HG02759 (cell line): ENCODE measurements at regions not wholly inside any gene's neighbourhood (a gene's known extent, or its start where the extent isn't known, plus 50 kb on each side); places are given as distances from the start of the nearest gene placed in this dataset.

Experiments
- ATAC-seq: cut with Tn5 transposase; IDR thresholded peaks from one replicate; pipeline ENCODE4 v1.9.1; 2021; ENCODE audit warnings: mild to moderate bottlenecking, moderate library complexity; ENCODE audit not compliant: unreplicated experiment

DNA sequence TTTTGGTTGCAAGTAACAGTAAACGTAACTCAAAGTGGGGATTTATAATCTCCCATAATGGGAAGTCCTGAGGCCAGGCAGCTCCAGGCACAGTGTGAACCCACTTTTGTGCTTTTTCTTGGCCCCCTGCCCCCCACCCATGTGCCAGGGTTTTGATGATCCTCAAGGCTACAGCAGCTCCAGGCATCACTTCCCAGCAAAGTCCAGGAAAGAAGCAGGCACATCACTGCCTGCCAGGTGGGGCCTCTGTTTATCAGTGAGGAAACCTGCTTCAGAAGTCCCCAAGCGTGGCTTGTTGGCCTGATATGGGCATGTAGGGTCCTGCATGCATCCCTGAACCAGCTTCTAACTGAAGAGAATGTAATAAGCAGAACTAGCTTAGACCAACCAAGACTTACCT is 299.2 kb upstream of the SKOR2 start:
- ATAC-seq: no peak

- ATAC-seq: no peak
Observed at GRCh38 chr18:47549021-47549540, 297.6 kb upstream of the SKOR2 start.

DNA sequence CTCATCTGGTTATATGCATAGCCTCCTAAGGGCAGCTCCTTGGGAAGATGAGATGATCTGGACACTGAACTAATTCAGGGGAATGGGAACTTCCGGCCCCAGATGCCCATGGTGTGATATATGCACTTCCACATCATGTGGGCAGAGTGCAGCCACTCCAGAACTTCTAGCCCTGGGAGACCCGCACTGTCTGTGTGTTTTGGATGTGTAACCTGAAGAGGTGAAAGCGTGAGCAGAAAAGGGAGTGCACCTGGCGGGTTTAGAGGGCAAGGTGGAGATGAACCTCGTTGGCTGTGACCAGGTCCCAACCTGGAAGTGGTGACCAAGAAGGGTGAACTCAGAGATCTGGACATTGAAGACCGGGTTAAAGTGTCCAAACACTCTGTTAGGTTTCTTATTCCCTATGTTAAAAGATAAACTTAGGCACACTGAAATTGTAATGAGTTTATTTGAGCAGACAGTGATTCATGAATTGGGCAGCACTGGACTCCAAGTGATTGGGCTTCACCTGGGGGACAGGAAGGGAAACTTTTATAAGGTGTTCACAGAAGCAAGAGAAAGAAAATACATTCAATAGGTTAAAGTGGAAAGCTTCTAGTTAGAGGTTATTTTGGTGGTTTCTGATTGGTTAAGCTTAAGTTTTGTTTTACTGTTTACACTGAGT is 296.2 kb upstream of the SKOR2 start:
- no peak for ATAC-seq

DNA sequence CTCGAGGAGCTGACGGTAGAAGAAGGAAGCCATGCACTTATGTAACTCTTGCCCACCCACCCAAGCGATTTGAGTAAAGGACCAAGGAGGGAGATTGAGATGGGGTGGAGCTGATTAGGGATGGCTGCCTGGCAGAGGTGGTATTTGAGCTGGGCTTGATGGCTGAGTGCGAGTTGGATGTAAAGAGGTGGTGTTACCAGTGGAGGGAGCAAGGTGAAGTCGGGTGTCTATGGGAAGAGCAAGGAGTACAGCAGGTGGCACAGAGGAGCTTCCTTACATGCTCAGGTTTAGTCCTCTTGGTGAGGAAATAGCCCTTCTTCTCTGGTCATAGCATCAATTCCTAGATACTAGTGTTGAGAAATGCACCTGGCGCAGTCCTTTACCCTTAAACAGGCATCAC is 294.2 kb upstream of the SKOR2 start:
- no peak for ATAC-seq

DNA sequence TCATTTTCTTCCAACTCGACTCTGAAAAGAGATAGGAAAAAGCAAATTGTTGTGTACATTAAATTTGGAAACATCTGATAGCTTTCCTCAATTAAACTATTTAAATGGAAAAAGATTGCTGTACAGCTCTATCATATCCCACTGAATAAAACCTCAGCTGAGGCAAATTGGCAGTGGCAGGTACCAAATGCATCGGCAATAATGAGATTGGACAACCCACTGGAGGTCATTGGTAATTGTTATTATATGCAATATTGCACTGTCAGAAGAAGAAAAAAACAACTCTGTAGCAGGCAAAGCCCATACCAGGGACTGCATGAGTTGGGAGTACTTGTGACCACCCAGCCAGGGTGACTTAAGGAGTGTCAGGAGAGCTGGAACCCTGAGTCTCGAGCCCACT is 291.6 kb upstream of the SKOR2 start:
- ATAC-seq: no peak

GRCh38 chr18:47542551-47542950 is 291.1 kb upstream of the SKOR2 start:
- ATAC-seq: no peak

GRCh38 chr18:47531717-47532116 is 280.3 kb upstream of the SKOR2 start:
- no peak for ATAC-seq

- ATAC-seq: no peak
Observed at GRCh38 chr18:47530695-47531094, 279.2 kb upstream of the SKOR2 start.

DNA sequence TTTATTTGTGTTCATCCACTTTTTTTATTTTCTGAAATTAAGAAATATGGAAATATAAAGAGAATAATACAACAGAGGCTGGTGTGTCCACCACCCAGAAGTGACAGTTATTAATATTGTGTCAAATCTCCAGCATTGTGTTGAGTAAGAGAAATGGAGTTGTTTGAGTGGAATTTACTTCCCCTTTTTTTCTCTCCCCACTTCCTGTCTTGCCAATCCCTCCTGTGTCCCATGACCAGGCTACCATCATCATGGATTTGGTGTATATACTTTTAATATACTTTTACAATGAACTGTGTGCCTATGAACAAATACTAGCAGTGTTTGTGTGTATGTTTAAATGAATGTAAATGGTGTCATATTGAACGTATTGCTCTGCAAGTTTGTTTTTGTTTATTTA is 276.9 kb upstream of the SKOR2 start:
- no peak for ATAC-seq

DNA sequence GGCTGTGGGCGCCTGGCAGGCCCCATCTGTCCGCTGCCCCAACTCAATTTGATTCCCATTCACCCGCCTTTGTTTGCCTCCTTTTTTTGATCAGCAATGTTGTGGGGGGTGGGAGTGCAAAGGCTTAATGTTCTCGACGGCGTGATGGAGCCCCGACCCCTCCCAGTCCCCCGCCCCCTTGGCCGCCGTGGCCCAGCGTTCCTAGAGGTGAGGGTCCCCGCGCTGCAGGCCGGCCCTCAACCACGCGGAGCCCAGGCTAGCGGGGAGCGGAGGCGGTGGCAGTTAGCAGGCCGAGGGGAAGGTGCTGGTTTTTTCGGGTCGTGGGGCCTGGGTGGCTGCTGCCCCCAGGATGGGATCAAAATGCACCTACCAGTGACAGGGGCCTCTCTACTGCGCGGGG is 274.7 kb upstream of the SKOR2 start:
- ATAC-seq: no peak

- ATAC-seq: no peak
Observed at GRCh38 chr18:47522359-47522758, 270.9 kb upstream of the SKOR2 start.

DNA sequence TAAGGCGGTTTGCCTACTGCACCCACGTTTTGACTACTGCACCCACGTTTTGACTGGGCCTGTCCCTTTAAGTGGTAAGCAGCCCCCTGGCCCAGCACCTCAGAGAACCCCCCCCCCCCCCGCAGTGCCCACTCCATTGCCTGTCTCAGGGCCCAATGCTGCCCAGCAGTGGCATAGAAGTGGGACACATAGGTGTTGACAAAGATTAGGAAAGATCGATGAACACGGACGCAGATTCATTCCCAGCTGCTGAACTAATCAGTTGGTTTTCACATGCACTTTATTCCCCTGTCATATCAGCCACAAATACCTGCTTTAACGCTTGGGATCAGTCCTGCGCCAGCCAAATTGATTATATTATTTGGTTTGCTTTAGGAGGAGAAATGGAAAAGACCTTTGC is 268.8 kb upstream of the SKOR2 start:
- no peak for ATAC-seq

- ATAC-seq: no peak
Observed at GRCh38 chr18:47519706-47520105, 268.2 kb upstream of the SKOR2 start.

GRCh38 chr18:47519277-47519676 is 267.8 kb upstream of the SKOR2 start:
- no peak for ATAC-seq

GRCh38 chr18:47513614-47514013 is 262.2 kb upstream of the SKOR2 start:
- ATAC-seq: no peak

DNA sequence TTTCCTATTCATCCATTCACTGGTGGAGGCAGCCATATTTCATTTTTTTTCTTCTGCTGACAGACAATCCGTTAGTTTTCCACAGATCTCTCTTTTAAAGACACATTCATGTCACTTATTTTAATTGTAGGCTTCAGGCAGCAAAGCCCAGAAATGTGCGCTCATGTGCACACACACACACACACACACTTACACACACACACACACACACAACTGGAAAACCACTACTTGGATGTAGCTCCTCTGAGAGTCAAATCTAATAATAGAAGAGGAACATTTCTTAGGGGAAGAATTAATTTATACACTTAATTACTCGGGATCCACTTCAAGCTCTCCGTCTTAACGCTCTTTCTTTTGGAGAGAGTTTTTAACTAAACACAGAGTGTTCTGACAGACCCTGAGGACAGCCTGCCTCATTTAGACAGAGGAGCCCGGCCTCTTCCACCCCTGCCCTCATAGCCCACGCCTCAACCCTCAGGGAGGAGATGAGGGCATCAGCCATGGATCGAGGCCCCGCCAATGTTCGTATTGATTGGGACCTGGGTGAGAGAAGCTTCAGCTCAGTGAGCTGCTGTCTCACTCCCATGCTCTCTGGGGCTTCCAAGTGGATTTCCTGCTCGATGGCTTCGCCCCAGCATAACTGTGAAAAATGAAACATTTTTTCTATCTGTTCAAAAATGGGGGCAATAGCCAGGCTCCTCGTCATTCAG is 261.4 kb upstream of the SKOR2 start:
- no peak for ATAC-seq

- ATAC-seq: no peak
Observed at GRCh38 chr18:47512056-47512455, 260.6 kb upstream of the SKOR2 start.

DNA sequence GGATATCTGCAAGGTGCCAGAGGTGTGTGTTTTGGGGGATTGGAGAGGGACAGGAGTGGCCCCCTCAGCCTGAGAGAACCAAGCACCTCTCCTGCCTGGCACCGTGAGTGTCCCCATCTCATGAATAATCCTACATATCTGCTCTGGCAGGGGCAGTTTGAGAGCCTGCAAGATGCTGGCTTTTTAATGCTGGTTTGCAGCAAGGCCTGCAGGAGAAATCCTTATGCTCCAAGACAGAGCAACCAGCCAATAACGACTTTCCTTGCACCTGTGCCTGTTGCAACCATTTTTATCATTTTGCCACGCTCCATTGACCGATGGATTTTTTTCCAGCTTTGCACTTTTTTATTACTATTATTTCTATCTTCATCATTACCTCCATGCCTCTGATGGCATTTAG is 259.4 kb upstream of the SKOR2 start:
- ATAC-seq: no peak

DNA sequence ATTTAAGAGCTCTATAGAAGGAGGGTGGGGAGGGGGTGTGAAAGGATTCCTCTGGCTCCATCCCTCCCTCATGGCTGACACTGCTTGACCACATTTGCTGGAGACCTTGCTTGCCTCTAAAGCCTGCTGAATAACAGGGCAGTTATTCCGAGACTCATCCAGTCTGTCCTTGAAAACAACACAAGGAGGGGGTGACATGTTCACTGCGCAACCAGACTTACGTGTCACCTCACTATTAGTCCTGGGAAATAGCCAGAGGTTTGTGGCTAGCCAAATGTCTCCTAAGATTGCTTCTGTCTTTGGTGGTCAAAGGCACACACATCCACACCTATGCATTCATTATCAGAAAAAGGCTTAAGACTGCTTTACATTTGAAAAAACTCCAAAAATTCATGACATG is 256.2 kb upstream of the SKOR2 start:
- ATAC-seq: no peak

- ATAC-seq: no peak
Observed at GRCh38 chr18:47506897-47507296, 255.4 kb upstream of the SKOR2 start.

DNA sequence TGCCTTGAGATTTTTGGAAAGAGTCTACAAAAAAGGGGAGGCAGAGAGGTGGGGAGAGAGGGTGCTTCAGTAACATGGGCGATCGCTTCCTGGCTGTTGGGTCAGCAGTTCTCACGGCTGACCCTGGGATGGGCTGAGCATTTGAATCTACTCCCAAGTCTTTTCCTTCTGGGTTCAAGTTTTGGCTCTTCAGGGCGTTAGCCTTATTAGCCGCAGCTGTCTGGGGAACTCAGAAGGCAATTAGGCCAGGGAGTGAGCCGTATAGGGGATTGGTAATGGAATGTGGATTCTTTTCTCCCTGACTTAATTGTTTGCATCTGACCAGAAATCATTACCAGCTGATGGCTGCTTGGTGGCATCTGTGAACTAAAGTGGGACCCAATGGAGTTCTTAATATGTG is 250.5 kb upstream of the SKOR2 start:
- ATAC-seq: no peak

DNA sequence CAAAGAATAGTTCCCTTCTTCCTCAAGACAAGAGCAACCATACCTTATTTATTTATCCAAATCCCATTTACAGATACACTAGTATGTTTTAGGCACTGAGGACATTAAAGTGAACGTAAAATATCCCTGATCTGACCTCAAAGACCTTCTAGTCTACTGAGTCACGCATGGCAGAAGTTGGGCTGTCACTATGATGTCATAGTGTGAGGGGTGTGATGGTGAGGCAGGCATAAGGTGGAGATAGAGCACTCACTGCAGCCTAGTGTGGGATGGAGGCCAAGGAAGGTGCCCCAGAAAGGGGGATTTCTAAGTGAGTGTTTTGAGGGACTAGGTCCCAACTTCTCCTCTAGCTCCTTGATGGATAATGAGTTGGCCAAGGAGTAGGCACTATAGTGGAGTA is 249.5 kb upstream of the SKOR2 start:
- ATAC-seq: no peak

DNA sequence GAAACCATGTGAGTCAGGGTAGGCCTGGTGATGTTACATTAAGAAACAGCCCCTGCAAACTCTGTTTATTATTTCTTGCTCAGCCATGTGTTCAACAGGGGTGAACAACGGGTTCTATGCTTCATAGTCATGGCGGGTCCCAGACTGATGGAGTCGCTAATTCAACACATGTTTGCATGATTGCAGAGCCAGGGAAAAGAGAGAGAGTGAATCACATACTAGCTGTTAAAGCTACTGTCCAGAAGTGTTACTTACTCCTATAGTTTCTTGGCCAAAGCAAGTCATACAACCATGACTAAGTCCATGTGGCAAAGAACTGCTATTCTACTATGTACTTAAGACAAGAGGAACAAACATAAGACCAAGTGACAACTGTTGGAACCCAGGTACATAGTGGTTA is 241.2 kb upstream of the SKOR2 start:
- ATAC-seq: no peak
